Activated T-cell treated with anti-CD3 and anti-CD28 coated beads, Interleukin-2, amount 50 U/mL, for 72 hours (primary cell): ENCODE measurements at regions not wholly inside any gene's neighbourhood (a gene's known extent, or its start where the extent isn't known, plus 50 kb on each side); places are given as distances from the start of the nearest gene placed in this dataset.

Experiments
- ATAC-seq, 2 donors: fragments of 150-1000 bp; cut with Tn5 transposase; replicated peaks in 1 of 2; 2 replicates each; pipeline ENCODE4 v1.10.0; 2021; ENCODE audit warnings: moderate library complexity in 2 of 2, mild to moderate bottlenecking in 1 of 2
- DNase-seq, 2 donors: peaks; one replicate each; pipeline ENCODE4 v3.0.0; 2021 to 2022; ENCODE audit warnings: mixed read lengths in 1 of 2
- H3K27ac Mint-ChIP-seq: one replicate; pipeline ENCODE4 v1.8.0; 2022; ENCODE audit warnings: mild to moderate bottlenecking, moderate library complexity, mixed read lengths
- H3K27me3 Mint-ChIP-seq: one replicate; pipeline ENCODE4 v1.8.0; 2022; ENCODE audit warnings: low read depth, mixed read lengths
- H3K36me3 Mint-ChIP-seq, 2 donors: one replicate each; pipeline ENCODE4 v1.8.0; 2022; ENCODE audit warnings: mixed read lengths in 2 of 2, mild to moderate bottlenecking in 1 of 2; ENCODE audit not compliant: insufficient read depth in 2 of 2
- H3K4me1 Mint-ChIP-seq: one replicate; pipeline ENCODE4 v1.8.0; 2022; ENCODE audit warnings: low read depth, mixed read lengths
- H3K4me3 Mint-ChIP-seq, 2 donors: one replicate each; pipeline ENCODE4 v1.8.0; 2022; ENCODE audit warnings: mild to moderate bottlenecking in 2 of 2, mixed read lengths in 2 of 2, moderate library complexity in 2 of 2
- H3K9me3 Mint-ChIP-seq, 2 donors: one replicate each; pipeline ENCODE4 v1.8.0; 2022; ENCODE audit warnings: mixed read lengths in 2 of 2

GRCh38 chr9:2285416-2286332, 270.5 kb downstream of the SMARCA2 start:
- H3K4me1 Mint-ChIP-seq = no peaks in the 10 kb centered on the region
- no peaks in the 10 kb centered on the region for H3K9me3 Mint-ChIP-seq

DNA sequence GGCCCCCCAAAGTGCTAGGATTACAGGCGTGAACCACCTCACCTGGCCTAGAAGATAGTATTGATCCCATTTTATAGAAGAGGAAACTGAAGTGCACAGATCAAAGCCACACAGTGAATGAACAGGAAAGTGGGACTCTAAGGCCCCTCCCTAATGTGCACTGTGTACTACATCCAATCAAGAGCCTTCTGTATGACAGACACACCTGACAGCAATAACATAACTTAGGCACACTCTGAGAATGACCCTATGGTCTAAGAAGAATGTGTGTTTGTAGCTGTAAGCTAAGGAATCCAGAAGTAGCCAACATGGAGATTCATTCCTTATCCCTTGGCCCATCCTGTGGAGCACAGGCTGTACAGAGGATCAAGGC, 271.2 kb downstream of the SMARCA2 start:
- no peaks in the 10 kb centered on the region for H3K9me3 Mint-ChIP-seq
- no peaks in the 10 kb centered on the region for H3K4me1 Mint-ChIP-seq
- no peak for ATAC-seq
- H3K36me3 Mint-ChIP-seq = no peaks in the 10 kb centered on the region
- H3K27ac Mint-ChIP-seq = no peak overlapping the region
- DNase-seq = no peak
- H3K4me3 Mint-ChIP-seq = no peak overlapping the region
- H3K27me3 Mint-ChIP-seq = peaks cover 6% of the 10 kb centered on the region

More at GRCh38 chr9:2285416-2286332, 270.5 kb downstream of the SMARCA2 start:
- Mint-ChIP-seq H3K27me3 (peaks cover 6% of the 10 kb centered on the region), H3K4me3 (no peak overlapping the region), H3K36me3 (no peaks in the 10 kb centered on the region), H3K27ac (no peak overlapping the region)
- DNase-seq = no peak
- no peak for ATAC-seq

- DNase-seq (no peak), ATAC-seq (no peak)
- Mint-ChIP-seq H3K9me3 (no peaks in the 10 kb centered on the region), H3K4me3 (no peak overlapping the region), H3K27ac (no peak overlapping the region), H3K36me3 (no peaks in the 10 kb centered on the region), H3K27me3 (peaks cover 11% of the 10 kb centered on the region), H3K4me1 (no peaks in the 10 kb centered on the region)
Measured at GRCh38 chr9:2286825-2287455, 271.8 kb downstream of the SMARCA2 start.

- Mint-ChIP-seq H3K9me3 (no peaks in the 10 kb centered on the region), H3K36me3 (no peaks in the 10 kb centered on the region), H3K4me3 (no peak overlapping the region), H3K27me3 (peaks cover 19% of the 10 kb centered on the region), H3K27ac (no peak overlapping the region), H3K4me1 (no peaks in the 10 kb centered on the region)
- no peak for DNase-seq
- no peak for ATAC-seq
Measured at GRCh38 chr9:2288309-2288708, 273.2 kb downstream of the SMARCA2 start.

GRCh38 chr9:2289263-2289662, 274.1 kb downstream of the SMARCA2 start:
- ATAC-seq (no peak), DNase-seq (no peak)
- Mint-ChIP-seq H3K4me3 (no peak overlapping the region), H3K27ac (no peak overlapping the region), H3K4me1 (no peaks in the 10 kb centered on the region), H3K36me3 (no peaks in the 10 kb centered on the region), H3K9me3 (no peaks in the 10 kb centered on the region), H3K27me3 (peaks cover 25% of the 10 kb centered on the region)

DNA sequence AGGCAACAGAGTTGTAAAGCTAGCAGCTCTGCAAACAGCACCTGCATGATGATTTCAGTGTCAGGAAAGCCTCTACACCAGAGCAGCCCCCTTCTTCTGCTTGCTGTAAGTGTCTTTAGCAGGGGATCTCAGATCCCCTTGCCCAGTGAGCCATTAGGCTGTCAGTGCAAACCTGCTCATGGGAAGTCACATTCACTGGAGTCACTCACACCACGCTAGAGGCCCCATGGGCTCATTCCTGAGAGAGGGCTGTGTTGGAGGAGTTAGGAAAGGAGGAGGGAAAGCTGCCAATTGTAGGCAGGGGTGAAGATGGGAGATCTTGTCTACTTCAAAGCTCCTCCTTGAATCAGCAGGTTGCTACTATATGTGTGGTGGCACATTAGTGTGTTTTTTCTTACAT, 275.2 kb downstream of the SMARCA2 start:
- Mint-ChIP-seq H3K27me3 (peaks cover 29% of the 10 kb centered on the region), H3K4me1 (no peaks in the 10 kb centered on the region), H3K4me3 (no peak overlapping the region), H3K27ac (no peak overlapping the region), H3K9me3 (no peaks in the 10 kb centered on the region), H3K36me3 (no peaks in the 10 kb centered on the region)
- DNase-seq (no peak), ATAC-seq (no peak)

GRCh38 chr9:2291980-2292704, 277.0 kb downstream of the SMARCA2 start:
- Mint-ChIP-seq H3K27me3 (peaks cover 36% of the 10 kb centered on the region), H3K4me1 (no peaks in the 10 kb centered on the region), H3K4me3 (no peak overlapping the region), H3K27ac (no peak overlapping the region), H3K9me3 (no peaks in the 10 kb centered on the region), H3K36me3 (no peaks in the 10 kb centered on the region)
- ATAC-seq = no peak
- DNase-seq = no peak

GRCh38 chr9:2292733-2293132, 277.6 kb downstream of the SMARCA2 start:
- DNase-seq (no peak), ATAC-seq (no peak)
- no peaks in the 10 kb centered on the region for H3K4me1 Mint-ChIP-seq
- H3K27me3 Mint-ChIP-seq = peaks cover 36% of the 10 kb centered on the region
- no peak overlapping the region for H3K27ac Mint-ChIP-seq
- H3K4me3 Mint-ChIP-seq = no peak overlapping the region
- H3K9me3 Mint-ChIP-seq = no peaks in the 10 kb centered on the region
- no peaks in the 10 kb centered on the region for H3K36me3 Mint-ChIP-seq

- H3K4me1 Mint-ChIP-seq = no peaks in the 10 kb centered on the region
- DNase-seq (no peak), ATAC-seq (no peak)
- no peak overlapping the region for H3K4me3 Mint-ChIP-seq
- peaks cover 2 to 3% of the 10 kb centered on the region in 2 donors for H3K9me3 Mint-ChIP-seq
- no peaks in the 10 kb centered on the region for H3K36me3 Mint-ChIP-seq
- no peak overlapping the region for H3K27ac Mint-ChIP-seq
- peaks cover 29% of the 10 kb centered on the region for H3K27me3 Mint-ChIP-seq
Measured at GRCh38 chr9:2297771-2298170, 282.6 kb downstream of the SMARCA2 start.

- H3K9me3 Mint-ChIP-seq = peaks cover 2 to 3% of the 10 kb centered on the region in 2 donors
- H3K4me3 Mint-ChIP-seq = no peak overlapping the region
- peaks cover 32% of the 10 kb centered on the region for H3K27me3 Mint-ChIP-seq
- H3K36me3 Mint-ChIP-seq = no peaks in the 10 kb centered on the region
- DNase-seq = no peak
- H3K27ac Mint-ChIP-seq = no peak overlapping the region
- H3K4me1 Mint-ChIP-seq = no peaks in the 10 kb centered on the region
- no peak for ATAC-seq
Measured at GRCh38 chr9:2298217-2298616, 283.1 kb downstream of the SMARCA2 start.

DNA sequence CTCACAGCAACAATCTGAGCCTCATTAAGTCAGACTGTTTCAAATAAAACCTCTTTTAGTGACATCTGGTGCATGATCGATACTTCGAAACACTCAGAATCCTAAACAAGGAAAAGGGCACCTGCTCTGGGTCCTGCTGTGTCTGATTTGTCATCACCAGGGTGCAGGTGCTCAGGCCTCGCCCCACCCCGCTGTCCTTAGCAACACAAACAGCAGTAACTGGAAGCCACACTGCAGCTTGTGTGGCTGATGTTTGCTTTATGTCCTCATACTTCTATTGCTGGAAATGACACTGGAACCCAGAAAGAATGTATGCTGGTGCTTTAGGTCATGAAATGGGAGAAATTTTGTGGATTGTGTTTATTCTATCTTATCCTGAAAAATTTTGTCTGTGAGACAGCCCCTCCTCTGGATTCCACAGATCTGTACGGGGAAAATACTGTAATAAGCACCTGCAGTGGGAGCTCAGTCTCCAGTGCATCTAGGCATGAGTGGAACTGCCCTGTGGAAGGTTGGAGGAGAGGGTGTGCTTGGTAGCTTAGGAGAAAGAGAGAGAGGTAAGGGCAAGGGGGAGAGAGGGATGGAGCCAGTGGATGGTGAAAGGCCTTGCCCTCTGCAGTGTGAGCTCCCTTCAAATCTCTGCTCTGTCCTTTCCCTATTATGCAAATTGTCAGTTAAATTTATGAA, 284.2 kb downstream of the SMARCA2 start:
- Mint-ChIP-seq H3K27ac (no peak overlapping the region), H3K27me3 (peaks cover 26% of the 10 kb centered on the region), H3K4me3 (no peak overlapping the region), H3K4me1 (no peaks in the 10 kb centered on the region), H3K9me3 (peaks cover 2 to 3% of the 10 kb centered on the region in 2 donors), H3K36me3 (no peaks in the 10 kb centered on the region)
- ATAC-seq (no peak), DNase-seq (no peak)

GRCh38 chr9:2299843-2300205, 284.7 kb downstream of the SMARCA2 start:
- DNase-seq (no peak), ATAC-seq (no peak)
- Mint-ChIP-seq H3K9me3 (peaks cover 2 to 3% of the 10 kb centered on the region in 2 donors), H3K27me3 (peaks cover 22% of the 10 kb centered on the region), H3K27ac (no peak overlapping the region), H3K4me3 (no peak overlapping the region), H3K4me1 (no peaks in the 10 kb centered on the region), H3K36me3 (no peaks in the 10 kb centered on the region)

- H3K27ac Mint-ChIP-seq = no peak overlapping the region
- DNase-seq = no peak
- no peaks in the 10 kb centered on the region for H3K36me3 Mint-ChIP-seq
- no peak for ATAC-seq
- no peak overlapping the region for H3K4me3 Mint-ChIP-seq
- H3K4me1 Mint-ChIP-seq = no peaks in the 10 kb centered on the region
- H3K27me3 Mint-ChIP-seq = peaks cover 22% of the 10 kb centered on the region
- peaks cover 2 to 3% of the 10 kb centered on the region in 2 donors for H3K9me3 Mint-ChIP-seq
Measured at GRCh38 chr9:2300325-2300724, 285.2 kb downstream of the SMARCA2 start.
